Transverse colon (tissue), 4 donors: ENCODE measurements at regions not wholly inside any gene's neighbourhood (a gene's known extent, or its start where the extent isn't known, plus 50 kb on each side); places are given as distances from the start of the nearest gene placed in this dataset.
"Not testable (repeated sequence)": the region's sequence is repeated elsewhere in the genome, so short reads cannot be mapped to it uniquely, and the experiment has no call there.

Experiments used
- DNase-seq: peaks from one replicate; pipeline ENCODE4 v3.0.0-alpha.2; 2019
- H3K27ac ChIP-seq, 4 donors: fragments of 200-600 bp; sonication (generic); 2 replicates each; pipeline ENCODE4 v1.5.1; 2016 to 2018; ENCODE audit warnings: inconsistent platforms in 4 of 4
- H3K27me3 ChIP-seq: fragments of 200-600 bp; sonication (generic); 2 replicates; pipeline ENCODE4 v1.5.1; 2017; ENCODE audit warnings: inconsistent platforms
- H3K36me3 ChIP-seq, 4 donors: fragments of 200-600 bp; sonication (generic); 2 replicates each; pipeline ENCODE4 v1.5.1; 2017 to 2019; ENCODE audit warnings: inconsistent platforms in 4 of 4
- H3K4me1 ChIP-seq, 4 donors: fragments of 200-600 bp; sonication (generic); 2 replicates each; pipeline ENCODE4 v1.5.1; 2017 to 2020; ENCODE audit warnings: inconsistent platforms in 4 of 4
- H3K4me3 ChIP-seq, 4 donors: fragments of 200-600 bp; sonication (generic); 1 replicate in 1 of 4; 2 replicates in 3 of 4; pipeline versions ENCODE4 v1.5.1 to v1.6.1; 2017 to 2019; ENCODE audit warnings: inconsistent platforms in 4 of 4
- H3K9me3 ChIP-seq, 2 donors: fragments of 200-600 bp; sonication (generic); 2 replicates each; pipeline ENCODE4 v1.5.1; 2017 to 2019; ENCODE audit warnings: inconsistent platforms in 2 of 2
- CTCF ChIP-seq, 5 experiments: fragments of 200-600 bp in 3 of 5; fragments of 450-650 bp in 2 of 5; sonication (generic) in 3 of 5; IDR thresholded peaks; 1 replicate in 2 of 5; 2 replicates in 3 of 5; pipeline ENCODE4 v1.5.1; 2016 to 2017; ENCODE audit warnings: antibody characterized with exemption in 5 of 5, inconsistent platforms in 3 of 5, mild to moderate bottlenecking in 2 of 5, moderate library complexity in 1 of 5
- EP300 ChIP-seq: sonication (generic); formaldehyde crosslinking; IDR thresholded peaks from one replicate; pipeline ENCODE4 v1.6.1; 2017; ENCODE audit warnings: antibody characterized with exemption, low read depth
- POLR2A ChIP-seq: fragments of 450-650 bp; IDR thresholded peaks from one replicate; pipeline ENCODE4 v1.6.1; 2016; ENCODE audit warnings: antibody characterized with exemption, mild to moderate bottlenecking, moderate library complexity
- POLR2AphosphoS5 ChIP-seq, 3 donors: sonication (generic); formaldehyde crosslinking; IDR thresholded peaks; one replicate each; pipeline ENCODE4 v1.6.1; 2016; ENCODE audit warnings: antibody characterized with exemption in 3 of 3
- WGBS, 2 donors: methylation state at CpG; one replicate each; pipeline ENCODE4 v1.1.5; 2018; ENCODE audit warnings: low coverage in 1 of 2; 5-methylcytosine and 5-hydroxymethylcytosine counted together
- in situ Hi-C, 4 donors: fragments of 200-750 bp; cut with MboI; loops; one replicate each; pipeline versions ENCODE4 v1.15.0 to v1.15.1; 2017; ENCODE audit warnings: low sequenced_read_pairs in 3 of 4, low pct_ligation_motif_present in 1 of 4, low pct_unique_long_range_greater_than_20kb in 1 of 4
- intact Hi-C: fragments of 100-400 bp; cut with DNase I; formaldehyde crosslinking; loops from one replicate; pipeline ENCODE4 v1.15.1; 2023; ENCODE audit warnings: low total_unique reads

- no peak overlapping the region for H3K4me3 ChIP-seq
- no peaks in the 10 kb centered on the region for H3K4me1 ChIP-seq
- no peaks in the 10 kb centered on the region for H3K27me3 ChIP-seq
- DNase-seq: no peak
- no peaks in the 10 kb centered on the region for H3K9me3 ChIP-seq
- in situ Hi-C loops: no loop called here
- no peaks in the 10 kb centered on the region for H3K36me3 ChIP-seq
- no peak for TF ChIP-seq EP300
- TF ChIP-seq CTCF (IDR thresholded peaks at IDR 0.05): no peak
- no peak for TF ChIP-seq POLR2AphosphoS5 (IDR thresholded peaks at IDR 0.05)
- no peak for TF ChIP-seq POLR2A
- H3K27ac ChIP-seq: no peak overlapping the region
- intact Hi-C loops: no loop called here
- 86 to 95% methylated on average over 2 of the region's 2 CpGs for WGBS, 2 donors
Observed at GRCh38 chr11:23457641-23458040, 597.4 kb upstream of the CCDC179 start.

GRCh38 chr11:23471878-23472277 lies 611.6 kb upstream of the CCDC179 start:
- no peak overlapping the region for H3K27ac ChIP-seq
- DNase-seq: no peak
- H3K36me3 ChIP-seq: no peaks in the 10 kb centered on the region
- in situ Hi-C loops: no loop called here
- no peaks in the 10 kb centered on the region for H3K9me3 ChIP-seq
- TF ChIP-seq CTCF (IDR thresholded peaks at IDR 0.05) (no peak), POLR2AphosphoS5 (IDR thresholded peaks at IDR 0.05) (no peak), POLR2A (no peak), EP300 (no peak)
- H3K27me3 ChIP-seq: no peaks in the 10 kb centered on the region
- intact Hi-C loops: no loop called here
- WGBS, 2 donors: 83 to 88% methylated on average over 2 of the region's 2 CpGs
- no peak overlapping the region for H3K4me3 ChIP-seq
- no peaks in the 10 kb centered on the region for H3K4me1 ChIP-seq

DNA sequence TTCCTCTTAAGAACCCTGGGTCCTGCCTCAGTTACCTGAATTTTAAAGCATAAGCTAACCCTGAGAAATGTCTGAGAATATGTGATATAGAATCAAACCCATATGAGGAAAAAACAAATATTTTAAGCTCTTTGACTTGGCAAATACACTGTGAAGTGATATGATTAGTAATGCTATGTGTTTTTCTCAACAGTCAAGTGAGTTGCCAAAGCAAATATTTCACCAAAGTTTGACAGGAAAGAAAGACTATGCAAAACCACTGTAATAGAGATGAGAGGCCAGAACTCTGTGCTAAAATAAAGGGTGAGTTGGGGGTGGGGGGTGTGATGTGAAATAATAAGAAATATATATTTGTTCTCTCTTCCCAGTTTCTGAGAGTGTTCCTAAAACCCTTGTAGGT lies 613.5 kb upstream of the CCDC179 start:
- Histone ChIP-seq H3K9me3 (no peaks in the 10 kb centered on the region), H3K4me3 (no peak overlapping the region), H3K36me3 (no peaks in the 10 kb centered on the region), H3K27me3 (no peaks in the 10 kb centered on the region), H3K4me1 (no peaks in the 10 kb centered on the region), H3K27ac (no peak overlapping the region)
- TF ChIP-seq EP300: no peak
- TF ChIP-seq CTCF (IDR thresholded peaks at IDR 0.05): no peak
- no peak for TF ChIP-seq POLR2A
- TF ChIP-seq POLR2AphosphoS5 (IDR thresholded peaks at IDR 0.05): no peak
- in situ Hi-C loops (no loop called here), intact Hi-C loops (no loop called here)
- no peak for DNase-seq

DNA sequence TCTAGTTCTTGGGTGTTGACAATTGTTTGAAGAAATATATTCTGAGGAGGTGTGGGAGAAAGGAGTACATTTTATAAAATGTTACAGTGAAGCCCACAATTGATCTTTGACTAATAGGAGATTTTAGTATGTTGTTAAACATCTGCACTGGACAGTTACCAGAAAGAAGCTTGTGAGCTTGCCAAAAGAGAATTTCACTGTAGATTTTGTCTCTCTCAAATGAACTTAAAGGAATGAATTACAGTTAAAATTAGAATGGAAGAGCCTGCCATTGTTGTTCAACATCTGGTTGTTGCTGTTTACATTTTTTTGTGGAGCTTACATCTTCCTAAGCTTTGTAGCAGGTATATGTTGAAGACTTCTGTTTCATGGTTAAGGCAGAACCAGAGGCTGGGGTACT lies 620.5 kb upstream of the CCDC179 start:
- no peak overlapping the region for H3K27ac ChIP-seq
- no peaks in the 10 kb centered on the region for H3K4me1 ChIP-seq
- no peaks in the 10 kb centered on the region for H3K9me3 ChIP-seq
- intact Hi-C loops (no loop called here), in situ Hi-C loops (no loop called here)
- no peak for DNase-seq
- no peak overlapping the region for H3K4me3 ChIP-seq
- no peaks in the 10 kb centered on the region for H3K27me3 ChIP-seq
- TF ChIP-seq POLR2AphosphoS5 (IDR thresholded peaks at IDR 0.05) (no peak), EP300 (no peak), CTCF (IDR thresholded peaks at IDR 0.05) (no peak), POLR2A (no peak)
- no peaks in the 10 kb centered on the region for H3K36me3 ChIP-seq

- H3K36me3 ChIP-seq, in situ Hi-C loops, H3K4me3 ChIP-seq, intact Hi-C loops, H3K9me3 ChIP-seq, H3K27me3 ChIP-seq, DNase-seq, H3K27ac ChIP-seq, H3K4me1 ChIP-seq: not testable (repeated sequence)
- 61% methylated on average over 3 of the region's 3 CpGs; no CpG with 5 or more reads in 1 of the 2 donors for WGBS, 2 donors
Observed at GRCh38 chr11:23484146-23484545, 623.9 kb upstream of the CCDC179 start.

DNA sequence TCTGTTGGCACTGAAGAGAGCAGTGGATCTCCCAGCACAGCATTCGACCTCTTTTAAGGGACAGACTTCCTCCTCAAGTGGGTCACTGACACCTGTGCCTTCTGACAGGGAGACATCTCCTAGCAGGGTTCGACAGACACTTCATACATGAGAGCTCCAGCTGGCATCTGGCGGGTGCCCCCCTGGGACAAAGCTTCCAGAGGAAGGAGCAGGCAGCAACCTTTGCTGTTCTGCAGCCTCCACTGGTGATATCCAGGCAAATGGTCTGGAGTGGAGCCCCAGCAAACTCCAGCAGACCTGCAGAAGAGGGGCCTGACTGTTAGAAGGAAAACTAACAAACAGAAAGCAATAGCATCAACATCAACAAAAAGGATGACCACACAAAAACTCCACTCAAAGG lies 624.3 kb upstream of the CCDC179 start:
- intact Hi-C loops, H3K9me3 ChIP-seq, H3K4me1 ChIP-seq, H3K27me3 ChIP-seq, H3K27ac ChIP-seq, in situ Hi-C loops, H3K4me3 ChIP-seq, DNase-seq, H3K36me3 ChIP-seq: not testable (repeated sequence)
- WGBS, 2 donors: 90% methylated on average over 2 of the region's 3 CpGs; no CpG with 5 or more reads in 1 of the 2 donors
